ENCODE measurements at regions not wholly inside any gene's neighbourhood (a gene's known extent, or its start where the extent isn't known, plus 50 kb on each side); places are given as distances from the start of the nearest gene placed in this dataset.

DNA sequence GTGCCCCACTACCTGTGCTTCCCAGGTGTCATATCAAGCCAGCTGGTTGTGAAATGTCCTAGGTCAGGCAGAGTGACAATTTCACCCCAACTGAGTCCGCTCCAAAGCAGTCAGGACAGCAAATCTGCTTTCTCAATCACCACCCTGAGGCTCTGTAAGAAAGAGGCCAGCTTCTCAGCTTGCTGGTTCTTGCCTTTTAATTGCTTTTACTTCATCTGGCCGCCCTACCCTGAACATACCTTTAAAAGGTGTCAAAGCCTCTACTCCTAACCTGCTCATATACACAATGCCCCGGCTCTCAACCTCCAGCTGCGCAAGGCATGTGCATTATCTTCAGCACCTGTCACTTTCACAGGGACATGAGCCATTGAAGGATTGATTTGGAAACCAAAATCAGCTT lies 581.6 kb downstream of the NPHP4 start:
- TF ChIP-seq, protein P1, sequence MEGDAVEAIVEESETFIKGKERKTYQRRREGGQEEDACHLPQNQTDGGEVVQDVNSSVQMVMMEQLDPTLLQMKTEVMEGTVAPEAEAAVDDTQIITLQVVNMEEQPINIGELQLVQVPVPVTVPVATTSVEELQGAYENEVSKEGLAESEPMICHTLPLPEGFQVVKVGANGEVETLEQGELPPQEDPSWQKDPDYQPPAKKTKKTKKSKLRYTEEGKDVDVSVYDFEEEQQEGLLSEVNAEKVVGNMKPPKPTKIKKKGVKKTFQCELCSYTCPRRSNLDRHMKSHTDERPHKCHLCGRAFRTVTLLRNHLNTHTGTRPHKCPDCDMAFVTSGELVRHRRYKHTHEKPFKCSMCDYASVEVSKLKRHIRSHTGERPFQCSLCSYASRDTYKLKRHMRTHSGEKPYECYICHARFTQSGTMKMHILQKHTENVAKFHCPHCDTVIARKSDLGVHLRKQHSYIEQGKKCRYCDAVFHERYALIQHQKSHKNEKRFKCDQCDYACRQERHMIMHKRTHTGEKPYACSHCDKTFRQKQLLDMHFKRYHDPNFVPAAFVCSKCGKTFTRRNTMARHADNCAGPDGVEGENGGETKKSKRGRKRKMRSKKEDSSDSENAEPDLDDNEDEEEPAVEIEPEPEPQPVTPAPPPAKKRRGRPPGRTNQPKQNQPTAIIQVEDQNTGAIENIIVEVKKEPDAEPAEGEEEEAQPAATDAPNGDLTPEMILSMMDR (IDR thresholded peaks at IDR 0.05; ENCODE audit: insufficient read depth in 1 of 2, low read depth in 1 of 2, low read length in 1 of 2, severe bottlenecking in 1 of 2, unreplicated experiment in 1 of 2) = no peak
- Histone ChIP-seq H3K4me3 (ENCODE audit: low read depth, low read length) (no peak overlapping the region), H3K36me3 (ENCODE audit: control insufficient read depth, insufficient read depth, low read length) (no peaks in the 10 kb centered on the region), H3K9me3 (peaks cover 6% of the 10 kb centered on the region; the same call in 1 of the 2 replicates), H3K27me3 (replicated peaks; ENCODE audit: control insufficient read depth, insufficient read depth, low read length) (no peaks in the 10 kb centered on the region), H3K4me1 (no peaks in the 10 kb centered on the region)
- no TSS peak for BruUV-seq (replicated peaks)
- H3K9me3 Mint-ChIP-seq (ENCODE audit: unreplicated experiment) = peaks cover 18% of the 10 kb centered on the region
- CTCF ChIA-PET = no interaction called here
- no peaks in the 10 kb centered on the region for H3K36me3 Mint-ChIP-seq (ENCODE audit: insufficient read depth, unreplicated experiment)
- H3K4me3 Mint-ChIP-seq (ENCODE audit: unreplicated experiment) = no peak overlapping the region
- DNase-seq = no peak
- intact Hi-C loops (cut with micrococcal nuclease; ENCODE audit: unreplicated experiment) = no loop called here
- H3K27ac Mint-ChIP-seq (ENCODE audit: unreplicated experiment) = no peak overlapping the region
- H3K4me1 Mint-ChIP-seq (ENCODE audit: low read depth, unreplicated experiment) = no peaks in the 10 kb centered on the region
- POLR2A ChIA-PET = no interaction called here
- peaks cover 2% of the 10 kb centered on the region for H3K27me3 Mint-ChIP-seq (ENCODE audit: insufficient read depth, unreplicated experiment)

DNA sequence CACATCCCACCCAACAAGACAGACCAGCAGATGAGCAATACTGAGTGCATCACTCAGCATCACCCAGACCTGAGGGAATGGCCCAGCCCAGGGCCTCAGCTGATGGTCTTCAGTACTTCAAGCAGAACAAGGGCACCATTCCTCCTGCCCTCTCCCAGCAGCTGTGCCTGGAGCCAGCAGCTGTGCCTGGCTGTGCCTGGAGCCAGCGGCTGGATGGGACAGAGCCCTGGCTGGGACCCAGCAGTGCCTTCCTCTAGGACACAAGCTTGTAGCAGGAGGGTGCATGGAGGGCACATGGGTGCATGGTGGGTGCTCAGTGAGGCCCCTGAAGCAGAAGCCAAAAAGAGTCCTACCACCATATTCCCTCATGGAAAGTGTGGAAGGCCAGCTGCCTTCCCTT lies 583.8 kb downstream of the NPHP4 start:
- peaks cover 27% of the 10 kb centered on the region for H3K9me3 Mint-ChIP-seq (ENCODE audit: unreplicated experiment)
- H3K4me3 Mint-ChIP-seq (ENCODE audit: unreplicated experiment) = no peak overlapping the region
- no peak for DNase-seq
- no peaks in the 10 kb centered on the region for H3K36me3 Mint-ChIP-seq (ENCODE audit: insufficient read depth, unreplicated experiment)
- BruUV-seq (replicated peaks) = no TSS peak
- H3K4me1 Mint-ChIP-seq (ENCODE audit: low read depth, unreplicated experiment) = no peaks in the 10 kb centered on the region
- no peaks in the 10 kb centered on the region for H3K27me3 ChIP-seq (replicated peaks; ENCODE audit: control insufficient read depth, insufficient read depth, low read length)
- POLR2A ChIA-PET = no interaction called here
- TF ChIP-seq, protein P1 (IDR thresholded peaks at IDR 0.05; ENCODE audit: insufficient read depth in 1 of 2, low read depth in 1 of 2, low read length in 1 of 2, severe bottlenecking in 1 of 2, unreplicated experiment in 1 of 2) = no peak
- H3K27ac Mint-ChIP-seq (ENCODE audit: unreplicated experiment) = no peak overlapping the region
- no peaks in the 10 kb centered on the region for H3K4me1 ChIP-seq
- intact Hi-C loops (cut with micrococcal nuclease; ENCODE audit: unreplicated experiment) = no loop called here
- CTCF ChIA-PET = no interaction called here
- no peak overlapping the region for H3K4me3 ChIP-seq (ENCODE audit: low read depth, low read length)
- H3K9me3 ChIP-seq = peaks cover 6% of the 10 kb centered on the region; the same call in 1 of the 2 replicates
- H3K36me3 ChIP-seq (ENCODE audit: control insufficient read depth, insufficient read depth, low read length) = no peaks in the 10 kb centered on the region
- peaks cover 2% of the 10 kb centered on the region for H3K27me3 Mint-ChIP-seq (ENCODE audit: insufficient read depth, unreplicated experiment)

DNA sequence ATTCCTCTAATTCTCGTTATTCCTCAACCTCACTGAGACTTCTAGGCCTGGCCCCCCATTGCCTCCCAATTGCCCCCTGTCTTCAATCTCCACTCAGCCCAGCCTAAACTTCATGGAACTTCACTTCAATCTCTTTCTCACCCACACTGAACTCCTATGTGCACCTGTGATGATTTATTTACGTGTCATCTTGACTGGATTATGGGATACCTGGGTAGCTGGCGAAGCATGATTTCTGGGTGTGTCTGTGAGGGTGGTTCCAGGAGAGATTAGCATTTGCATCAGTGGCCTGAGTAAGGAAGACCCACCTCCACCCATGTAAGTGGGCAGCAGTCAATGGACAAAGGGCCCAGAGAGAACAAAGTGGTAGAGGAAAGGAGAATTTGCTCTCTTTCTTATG lies 587.0 kb downstream of the NPHP4 start:
- Histone ChIP-seq H3K36me3 (ENCODE audit: control insufficient read depth, insufficient read depth, low read length) (no peaks in the 10 kb centered on the region), H3K9me3 (peaks cover 6% of the 10 kb centered on the region; the same call in 1 of the 2 replicates), H3K4me1 (no peaks in the 10 kb centered on the region), H3K4me3 (ENCODE audit: low read depth, low read length) (no peak overlapping the region), H3K27me3 (replicated peaks; ENCODE audit: control insufficient read depth, insufficient read depth, low read length) (no peaks in the 10 kb centered on the region)
- Mint-ChIP-seq H3K4me1 (ENCODE audit: low read depth, unreplicated experiment) (no peaks in the 10 kb centered on the region), H3K4me3 (ENCODE audit: unreplicated experiment) (no peak overlapping the region), H3K9me3 (ENCODE audit: unreplicated experiment) (peaks cover 27% of the 10 kb centered on the region), H3K36me3 (ENCODE audit: insufficient read depth, unreplicated experiment) (no peaks in the 10 kb centered on the region), H3K27ac (ENCODE audit: unreplicated experiment) (peak overlapping the region; percentile 77), H3K27me3 (ENCODE audit: insufficient read depth, unreplicated experiment) (peaks cover 2% of the 10 kb centered on the region)
- DNase-seq = no peak
- no TSS peak for BruUV-seq (replicated peaks)
- intact Hi-C loops (cut with micrococcal nuclease; ENCODE audit: unreplicated experiment) = no loop called here
- TF ChIP-seq, protein P1 (IDR thresholded peaks at IDR 0.05; ENCODE audit: insufficient read depth in 1 of 2, low read depth in 1 of 2, low read length in 1 of 2, severe bottlenecking in 1 of 2, unreplicated experiment in 1 of 2) = no peak
- ChIA-PET POLR2A (no interaction called here), CTCF (no interaction called here)

Measured in Caco-2 (cell line).